OCI-LY1 (cell line): ENCODE measurements at regions not wholly inside any gene's neighbourhood (a gene's known extent, or its start where the extent isn't known, plus 50 kb on each side); places are given as distances from the start of the nearest gene placed in this dataset.
A peak's percentile ranks its signal among the peaks of the same experiment; 100 is the strongest.

Experiments
- H2AFZ ChIP-seq: fragments of 200-600 bp; sonication (generic), shearing (Covaris generic); 2 replicates; pipeline ENCODE4 v1.6.0; 2014; ENCODE audit warnings: antibody characterized with exemption, mild to moderate bottlenecking, low read length
- H3F3A ChIP-seq: fragments of 200-600 bp; sonication (generic), shearing (Covaris generic); 2 replicates; pipeline ENCODE4 v1.6.0; 2014; ENCODE audit warnings: mild to moderate bottlenecking, antibody characterized with exemption, low read length, moderate library complexity; ENCODE audit not compliant: insufficient read depth
- H3K27ac ChIP-seq: fragments of 200-600 bp; sonication (generic); 2 replicates; pipeline ENCODE4 v1.5.1; 2014; ENCODE audit warnings: low read length, mixed run types, mild to moderate bottlenecking, low read depth; ENCODE audit not compliant: poor library complexity, severe bottlenecking
- H3K27me3 ChIP-seq: fragments of 200-600 bp; sonication (generic); 2 replicates; pipeline ENCODE4 v1.6.0; 2014; ENCODE audit warnings: antibody characterized with exemption, mild to moderate bottlenecking, low read length, moderate library complexity; ENCODE audit not compliant: insufficient read depth
- H3K36me3 ChIP-seq: fragments of 200-600 bp; sonication (generic); 2 replicates; pipeline ENCODE4 v1.6.1; 2014; ENCODE audit warnings: mild to moderate bottlenecking, antibody characterized with exemption, low read length, moderate library complexity, mixed read lengths; ENCODE audit not compliant: insufficient read depth
- H3K4me1 ChIP-seq: fragments of 200-600 bp; sonication (generic); 2 replicates; pipeline ENCODE4 v1.5.1; 2014; ENCODE audit warnings: mild to moderate bottlenecking, low read length, moderate library complexity; ENCODE audit not compliant: insufficient read depth, severe bottlenecking
- H3K4me2 ChIP-seq: fragments of 200-600 bp; sonication (generic), shearing (Covaris generic); 2 replicates; pipeline ENCODE4 v1.6.1; 2014; ENCODE audit warnings: low read length
- H3K4me3 ChIP-seq: fragments of 200-600 bp; sonication (generic); 2 replicates; pipeline ENCODE4 v1.5.1; 2014; ENCODE audit warnings: low read length, low read depth, mild to moderate bottlenecking, mixed read lengths; ENCODE audit not compliant: poor library complexity, severe bottlenecking
- H3K79me2 ChIP-seq: fragments of 200-600 bp; shearing (Covaris generic); 2 replicates; pipeline ENCODE4 v1.6.1; 2016; ENCODE audit warnings: mixed run types, low read length, mixed read lengths; ENCODE audit not compliant: insufficient read depth
- H3K9ac ChIP-seq: fragments of 200-600 bp; sonication (generic), shearing (Covaris generic); 2 replicates; pipeline ENCODE4 v1.6.1; 2014; ENCODE audit warnings: mild to moderate bottlenecking, low read length, mixed read lengths
- H3K9me2 ChIP-seq: fragments of 200-600 bp; sonication (generic), shearing (Covaris generic); 2 replicates; pipeline ENCODE4 v1.6.1; 2014; ENCODE audit warnings: low read depth, mild to moderate bottlenecking, low read length, mixed read lengths
- H3K9me3 ChIP-seq: fragments of 200-600 bp; shearing (Covaris generic); 2 replicates; pipeline ENCODE4 v1.6.1; 2014; ENCODE audit warnings: low read length, mixed read lengths
- H4K20me1 ChIP-seq: fragments of 200-600 bp; sonication (generic), shearing (Covaris generic); 2 replicates; pipeline ENCODE4 v1.6.0; 2016; ENCODE audit warnings: mild to moderate bottlenecking, low read length; ENCODE audit not compliant: insufficient read depth
- EZH2 ChIP-seq: fragments of 200-600 bp; sonication (generic), shearing (Covaris generic); IDR thresholded peaks from 2 replicates; pipeline ENCODE4 v1.8.0; 2017; ENCODE audit warnings: borderline replicate concordance, mixed run types, mild to moderate bottlenecking, antibody characterized with exemption, low read length, moderate library complexity, mixed read lengths
- TF ChIP-seq, protein P1 (sequence below): fragments of 200-600 bp; sonication (generic), shearing (Covaris generic); IDR thresholded peaks from 2 replicates; pipeline ENCODE4 v1.5.1; 2017; ENCODE audit warnings: mild to moderate bottlenecking, antibody characterized with exemption, low read length, moderate library complexity, mixed read lengths

DNA sequence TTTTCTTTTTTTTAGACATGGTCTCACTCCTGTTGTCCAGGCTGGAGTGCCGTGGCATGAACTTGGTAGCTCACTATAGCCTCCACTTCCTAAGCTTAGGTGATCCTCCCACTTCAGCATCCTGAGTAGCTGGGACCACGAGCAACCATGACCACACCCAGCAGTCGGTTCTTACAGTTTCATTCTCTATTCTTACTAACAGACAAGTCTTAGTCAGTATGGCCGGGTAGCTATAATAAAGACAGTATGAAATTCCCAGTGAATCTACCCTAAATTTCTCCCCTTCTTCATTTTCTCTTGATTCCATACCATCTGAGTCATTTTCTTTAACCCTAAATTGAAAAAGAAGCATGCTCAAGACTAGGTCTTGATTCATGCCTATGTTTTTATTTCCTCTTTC is 775.3 kb upstream of the NRXN1 start:
- no peaks in the 10 kb centered on the region for H3F3A ChIP-seq
- no peak overlapping the region for H3K4me2 ChIP-seq
- no peak for TF ChIP-seq EZH2
- TF ChIP-seq, protein P1, sequence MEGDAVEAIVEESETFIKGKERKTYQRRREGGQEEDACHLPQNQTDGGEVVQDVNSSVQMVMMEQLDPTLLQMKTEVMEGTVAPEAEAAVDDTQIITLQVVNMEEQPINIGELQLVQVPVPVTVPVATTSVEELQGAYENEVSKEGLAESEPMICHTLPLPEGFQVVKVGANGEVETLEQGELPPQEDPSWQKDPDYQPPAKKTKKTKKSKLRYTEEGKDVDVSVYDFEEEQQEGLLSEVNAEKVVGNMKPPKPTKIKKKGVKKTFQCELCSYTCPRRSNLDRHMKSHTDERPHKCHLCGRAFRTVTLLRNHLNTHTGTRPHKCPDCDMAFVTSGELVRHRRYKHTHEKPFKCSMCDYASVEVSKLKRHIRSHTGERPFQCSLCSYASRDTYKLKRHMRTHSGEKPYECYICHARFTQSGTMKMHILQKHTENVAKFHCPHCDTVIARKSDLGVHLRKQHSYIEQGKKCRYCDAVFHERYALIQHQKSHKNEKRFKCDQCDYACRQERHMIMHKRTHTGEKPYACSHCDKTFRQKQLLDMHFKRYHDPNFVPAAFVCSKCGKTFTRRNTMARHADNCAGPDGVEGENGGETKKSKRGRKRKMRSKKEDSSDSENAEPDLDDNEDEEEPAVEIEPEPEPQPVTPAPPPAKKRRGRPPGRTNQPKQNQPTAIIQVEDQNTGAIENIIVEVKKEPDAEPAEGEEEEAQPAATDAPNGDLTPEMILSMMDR: no peak
- no peaks in the 10 kb centered on the region for H3K36me3 ChIP-seq
- H4K20me1 ChIP-seq: no peaks in the 10 kb centered on the region
- H3K9me2 ChIP-seq: no peaks in the 10 kb centered on the region
- no peaks in the 10 kb centered on the region for H3K79me2 ChIP-seq
- no peaks in the 10 kb centered on the region for H3K9me3 ChIP-seq
- no peaks in the 10 kb centered on the region for H3K4me1 ChIP-seq
- H3K9ac ChIP-seq: no peak overlapping the region
- no peaks in the 10 kb centered on the region for H3K27me3 ChIP-seq
- H2AFZ ChIP-seq: no peak overlapping the region
- H3K27ac ChIP-seq: no peak overlapping the region
- no peak overlapping the region for H3K4me3 ChIP-seq

DNA sequence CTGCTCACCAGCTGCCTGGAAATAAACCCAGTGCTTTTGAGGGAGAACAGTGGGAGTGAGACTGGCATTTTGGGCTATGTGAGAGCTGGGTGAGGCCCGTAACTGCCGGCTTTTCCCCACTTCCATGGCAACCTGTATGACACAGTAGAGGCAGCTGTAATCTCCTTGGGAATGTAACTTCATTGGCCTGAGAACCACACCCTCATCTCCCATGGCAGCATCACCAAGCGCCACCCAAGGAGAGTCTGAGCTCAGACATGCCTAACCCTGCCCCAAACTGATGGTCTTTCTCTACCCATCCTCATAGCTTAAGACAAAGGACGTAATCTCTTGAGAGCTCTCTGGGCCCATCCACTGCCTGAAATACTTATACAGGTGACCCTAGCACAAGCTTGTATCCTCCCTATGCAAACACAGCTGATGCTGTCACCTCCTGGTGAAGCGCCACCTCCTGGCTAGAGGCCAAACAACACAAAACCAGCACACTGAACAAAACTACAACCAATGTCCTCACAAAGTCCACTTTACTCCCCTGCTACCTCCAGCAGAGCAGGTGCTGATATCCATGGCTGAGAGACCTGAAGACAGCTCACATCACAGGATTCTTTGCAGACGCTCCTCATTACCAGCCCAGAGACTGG is 763.4 kb upstream of the NRXN1 start:
- H3K27ac ChIP-seq: no peak overlapping the region
- TF ChIP-seq EZH2: no peak
- TF ChIP-seq, protein P1: peak; percentile 67
- no peak overlapping the region for H3K9ac ChIP-seq
- H2AFZ ChIP-seq: no peak overlapping the region
- no peaks in the 10 kb centered on the region for H3F3A ChIP-seq
- no peaks in the 10 kb centered on the region for H3K79me2 ChIP-seq
- no peak overlapping the region for H3K4me3 ChIP-seq
- H3K27me3 ChIP-seq: no peaks in the 10 kb centered on the region
- H4K20me1 ChIP-seq: no peaks in the 10 kb centered on the region
- no peak overlapping the region for H3K4me2 ChIP-seq
- H3K9me2 ChIP-seq: no peaks in the 10 kb centered on the region
- no peaks in the 10 kb centered on the region for H3K4me1 ChIP-seq
- H3K36me3 ChIP-seq: no peaks in the 10 kb centered on the region
- H3K9me3 ChIP-seq: no peaks in the 10 kb centered on the region

DNA sequence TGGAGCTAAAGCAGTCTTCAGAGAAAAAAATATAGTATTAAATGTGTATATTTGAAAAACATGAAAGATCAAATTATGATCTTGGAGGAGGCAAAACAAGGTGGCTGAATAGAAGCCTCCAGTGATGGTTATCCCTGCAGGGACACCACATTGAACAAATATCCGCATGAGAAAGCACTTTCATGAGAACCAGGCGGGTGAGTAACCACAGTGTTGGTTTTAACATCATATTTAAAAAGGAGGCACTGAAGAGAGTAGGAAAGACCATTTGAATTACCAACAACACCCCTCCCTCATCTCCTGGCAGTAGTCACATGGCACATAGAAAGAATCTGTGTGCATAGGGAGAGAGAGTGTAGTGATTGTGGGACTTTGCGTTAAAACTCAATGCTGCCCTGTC is 759.6 kb upstream of the NRXN1 start:
- Histone ChIP-seq H2AFZ (no peak overlapping the region), H3K4me1 (no peaks in the 10 kb centered on the region), H3K27me3 (no peaks in the 10 kb centered on the region), H3K36me3 (no peaks in the 10 kb centered on the region), H3K4me2 (no peak overlapping the region), H3K4me3 (no peak overlapping the region), H3K79me2 (no peaks in the 10 kb centered on the region), H3K9ac (no peak overlapping the region), H3K27ac (no peak overlapping the region), H4K20me1 (no peaks in the 10 kb centered on the region), H3K9me2 (no peaks in the 10 kb centered on the region), H3F3A (no peaks in the 10 kb centered on the region), H3K9me3 (no peaks in the 10 kb centered on the region)
- no peak for TF ChIP-seq EZH2
- TF ChIP-seq, protein P1: no peak
